ENCODE measurements at regions not wholly inside any gene's neighbourhood (a gene's known extent, or its start where the extent isn't known, plus 50 kb on each side); places are given as distances from the start of the nearest gene placed in this dataset.

DNA sequence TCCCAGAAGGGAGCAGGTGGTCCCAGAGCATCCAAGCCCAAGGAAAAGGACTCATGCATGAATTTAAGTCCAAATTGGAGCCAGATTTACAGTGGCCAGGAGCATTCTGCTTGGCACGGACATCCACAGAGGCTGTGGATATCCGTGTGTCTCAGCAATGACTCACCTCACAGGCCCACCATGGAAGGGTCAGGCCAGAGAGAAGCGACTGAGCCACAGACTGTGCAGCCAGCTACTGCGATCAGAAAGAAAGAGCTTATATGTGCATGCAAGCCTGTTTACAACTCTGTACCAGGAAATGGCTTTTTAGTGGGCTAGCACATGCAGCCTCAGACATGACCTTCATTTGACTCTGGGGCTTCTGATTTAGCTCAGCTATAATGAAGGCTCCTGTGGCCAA lies 231.0 kb downstream of the C16orf95 start:
- DNase-seq (ENCODE audit: low spot score) (no peak), ATAC-seq (no peak)
- intact Hi-C loops (cut with DNase I): no loop called here

GRCh38 chr16:87086575-87086974 lies 230.6 kb downstream of the C16orf95 start:
- intact Hi-C loops (cut with DNase I): no loop called here
- DNase-seq (ENCODE audit: low spot score) (no peak), ATAC-seq (no peak)

GRCh38 chr16:87092958-87093357 lies 224.2 kb downstream of the C16orf95 start:
- DNase-seq (ENCODE audit: low spot score) (no peak), ATAC-seq (no peak)
- intact Hi-C loops (cut with DNase I): no loop called here

DNA sequence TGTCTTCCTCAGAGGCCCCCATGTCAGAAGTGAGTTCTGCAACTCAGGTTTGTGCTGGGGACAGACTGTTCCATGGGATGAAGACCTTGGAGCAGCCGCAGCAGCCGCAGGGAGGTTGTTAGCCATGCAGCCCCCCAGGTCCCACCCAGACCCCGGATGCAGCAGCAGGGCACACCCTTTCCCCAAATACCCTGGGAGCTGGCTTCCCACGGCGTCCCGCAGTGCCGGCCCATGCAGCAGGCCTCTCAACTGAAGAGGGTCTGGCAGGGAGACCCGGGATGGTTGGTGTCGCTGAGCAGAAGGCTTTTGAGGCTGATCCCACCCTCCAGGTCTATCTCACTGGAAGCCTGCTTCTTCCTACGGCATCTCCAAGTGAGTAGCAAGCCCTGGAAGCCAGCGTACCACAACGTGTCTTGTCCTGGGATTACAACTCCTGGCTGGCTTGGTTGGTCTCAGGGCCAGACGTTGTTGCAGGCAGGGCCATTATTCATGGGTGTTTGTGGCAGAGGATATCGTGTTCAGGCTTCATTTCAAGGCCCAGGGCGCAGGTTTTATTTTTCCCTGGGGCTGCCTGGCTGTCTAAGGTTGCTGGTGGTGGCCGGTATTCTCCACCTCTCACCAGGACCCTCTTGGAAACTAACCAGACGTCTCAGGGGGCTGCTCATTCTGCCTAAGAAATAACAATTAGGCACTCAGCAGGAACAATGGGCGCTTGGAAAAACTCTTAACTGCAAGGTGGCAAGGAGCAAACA lies 223.2 kb downstream of the C16orf95 start:
- no peak for ATAC-seq
- intact Hi-C loops (cut with DNase I): no loop called here
- DNase-seq (ENCODE audit: low spot score): no peak

DNA sequence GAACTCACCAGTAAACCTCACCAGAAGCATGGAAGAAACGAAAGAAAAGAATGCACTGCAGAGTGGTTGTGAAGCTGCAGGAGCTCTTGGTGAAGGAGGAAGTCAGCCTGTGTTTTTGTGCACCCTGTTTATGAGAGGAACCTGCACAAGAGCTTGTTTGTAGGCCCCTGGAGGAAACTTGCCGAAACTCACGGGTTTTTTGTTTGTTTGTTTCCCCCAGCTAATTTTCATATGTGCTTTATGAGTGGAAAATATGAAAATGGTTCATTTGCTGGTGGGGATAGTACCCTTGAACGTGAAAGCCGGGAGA lies 222.7 kb downstream of the C16orf95 start:
- no peak for ATAC-seq
- no peak for DNase-seq (ENCODE audit: low spot score)

DNA sequence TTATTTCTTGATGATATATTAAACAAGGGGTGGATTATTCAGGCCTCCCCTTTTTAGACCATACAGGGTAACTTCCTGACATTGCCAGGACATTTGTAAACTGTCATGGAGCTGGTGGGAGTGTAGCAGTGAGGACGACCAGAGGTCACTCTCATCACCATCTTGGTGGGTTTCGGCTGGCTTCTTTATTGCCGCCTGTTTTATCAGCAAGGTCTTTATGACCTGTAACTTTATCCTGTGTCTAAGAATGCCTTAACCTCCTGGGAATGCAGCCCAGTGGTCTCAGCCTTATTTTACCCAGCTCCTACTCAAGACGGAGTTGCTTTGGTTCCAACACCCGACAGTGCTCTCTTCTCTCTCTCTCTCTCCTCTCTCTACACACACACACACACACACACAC lies 221.9 kb downstream of the C16orf95 start:
- intact Hi-C loops (cut with DNase I): no loop called here
- DNase-seq (ENCODE audit: low spot score) (no peak), ATAC-seq (no peak)

More for the DNA sequence above, 222.7 kb downstream of the C16orf95 start:
- intact Hi-C loops (cut with DNase I): no loop called here

DNA sequence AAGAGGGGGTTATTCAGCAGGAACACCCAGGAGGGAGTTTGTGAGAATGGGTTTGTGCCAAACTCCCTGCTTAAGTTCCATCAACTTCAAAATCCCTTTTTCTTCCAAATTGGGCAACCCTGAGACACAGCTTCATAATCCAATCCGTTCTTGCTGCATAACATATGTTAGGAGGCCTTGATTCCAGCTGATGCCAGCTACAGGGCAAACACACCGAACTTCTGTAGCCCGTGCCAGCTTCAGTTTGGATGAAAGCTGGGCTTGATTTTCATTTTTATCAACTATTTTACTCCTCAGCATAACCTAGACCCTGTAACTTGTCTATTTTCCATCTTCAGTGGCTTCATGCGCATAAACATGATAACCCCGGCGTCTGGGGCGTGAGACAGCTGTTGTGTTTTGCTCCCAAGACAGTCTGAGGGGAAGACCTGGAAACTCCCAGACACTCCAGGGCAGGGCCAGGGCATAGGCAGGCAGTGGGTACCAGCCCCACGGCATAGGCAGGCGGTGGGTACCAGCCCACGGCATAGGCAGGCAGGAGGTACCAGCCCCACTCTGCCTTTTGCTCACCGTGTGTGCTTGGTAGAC lies 220.4 kb downstream of the C16orf95 start:
- intact Hi-C loops (cut with DNase I): no loop called here

DNA sequence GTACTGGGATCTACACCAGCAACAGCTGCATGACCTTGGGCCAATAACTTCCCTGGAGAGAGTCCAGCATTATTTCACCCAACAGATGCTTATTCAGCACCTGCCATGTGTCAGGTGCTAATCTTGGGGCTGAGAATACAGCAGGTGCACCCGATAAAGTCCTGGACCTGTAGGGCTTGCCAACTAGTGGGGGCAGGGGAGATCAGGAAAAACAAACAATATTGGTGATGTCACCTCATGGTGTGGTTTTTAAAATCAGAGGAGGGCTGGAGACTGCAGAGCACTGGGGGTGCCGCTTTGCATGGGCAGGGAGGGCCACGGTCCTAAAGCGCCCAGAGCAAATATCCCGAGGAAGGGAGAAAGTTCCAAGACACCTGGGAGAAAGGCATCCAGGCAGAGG lies 218.8 kb downstream of the C16orf95 start:
- DNase-seq (ENCODE audit: low spot score) (no peak), ATAC-seq (no peak)
- intact Hi-C loops (cut with DNase I): no loop called here

More for the DNA sequence above, 220.4 kb downstream of the C16orf95 start:
- ATAC-seq (no peak), DNase-seq (ENCODE audit: low spot score) (no peak)

DNA sequence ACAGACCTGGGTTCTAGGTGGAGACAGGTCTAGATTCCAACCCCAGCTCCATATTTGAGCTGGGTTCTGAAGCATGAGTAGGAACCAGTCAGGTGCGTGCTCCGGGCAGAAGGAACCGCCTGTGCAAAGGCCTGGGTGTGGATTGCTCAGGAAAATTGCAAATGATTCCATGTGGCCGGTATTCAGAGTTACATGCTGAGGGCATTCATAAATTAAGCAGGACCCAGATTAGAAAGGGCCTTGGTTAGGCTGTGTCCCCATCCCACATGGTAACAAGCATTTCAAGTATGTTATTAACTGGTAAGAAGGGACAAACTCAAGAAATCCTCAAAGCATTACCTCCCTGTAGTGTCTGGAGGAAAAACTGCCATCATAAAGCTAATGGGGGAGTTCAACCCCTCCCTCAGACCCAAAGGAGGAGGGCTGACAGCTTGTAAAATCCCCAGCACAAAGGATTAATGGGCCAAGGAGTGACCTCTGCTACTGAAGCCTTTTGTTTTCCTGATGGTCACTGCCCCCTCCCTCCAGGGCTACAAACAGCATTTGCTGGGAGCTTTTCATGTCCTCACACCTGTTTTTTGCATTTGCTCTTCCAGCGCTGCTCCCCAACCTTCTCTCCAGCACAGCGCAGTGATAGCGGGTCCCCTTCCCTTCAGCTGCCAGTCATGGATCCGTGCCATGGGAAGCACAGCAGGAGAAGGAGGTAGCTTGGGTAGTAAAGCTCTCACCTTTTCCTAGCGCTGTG lies 218.0 kb downstream of the C16orf95 start:
- DNase-seq (ENCODE audit: low spot score) (no peak), ATAC-seq (no peak)
- intact Hi-C loops (cut with DNase I): no loop called here

DNA sequence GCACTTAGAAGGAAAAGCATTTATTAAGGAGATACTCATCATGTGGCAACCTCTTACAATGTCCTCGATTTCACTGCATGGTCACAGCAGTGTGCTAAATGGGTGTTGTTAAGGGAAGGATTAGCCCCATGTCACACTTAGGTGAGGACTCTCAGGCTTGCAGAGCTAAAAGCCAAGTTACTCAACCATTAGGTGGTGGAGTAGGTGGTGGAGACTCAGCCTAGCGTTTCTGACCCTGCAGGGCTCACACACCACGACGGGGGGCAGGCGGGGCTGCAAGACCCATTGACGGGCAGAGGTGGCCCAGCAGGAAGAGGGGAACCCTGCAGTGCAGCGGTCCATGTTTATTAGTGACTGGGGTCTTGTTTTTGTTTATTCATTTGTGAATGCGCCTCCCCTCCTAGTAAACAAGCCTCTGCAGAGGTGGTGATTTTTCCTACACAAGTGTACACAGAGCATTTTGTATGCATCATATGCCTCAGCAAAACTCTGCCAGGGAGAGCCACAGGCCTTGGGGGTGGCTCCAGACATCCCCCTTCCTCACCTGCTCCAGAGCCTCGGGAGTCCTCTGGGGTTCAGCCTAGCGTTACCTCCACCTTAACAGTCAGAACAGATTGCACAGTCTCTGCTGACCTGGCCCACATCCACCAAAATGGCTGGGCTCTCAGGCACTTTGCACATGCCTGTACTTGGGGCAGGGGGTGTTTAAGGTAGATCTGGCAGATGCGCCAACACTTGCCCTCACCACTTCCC lies 216.7 kb downstream of the C16orf95 start:
- no peak for ATAC-seq
- DNase-seq (ENCODE audit: low spot score): no peak
- intact Hi-C loops (cut with DNase I): no loop called here

DNA sequence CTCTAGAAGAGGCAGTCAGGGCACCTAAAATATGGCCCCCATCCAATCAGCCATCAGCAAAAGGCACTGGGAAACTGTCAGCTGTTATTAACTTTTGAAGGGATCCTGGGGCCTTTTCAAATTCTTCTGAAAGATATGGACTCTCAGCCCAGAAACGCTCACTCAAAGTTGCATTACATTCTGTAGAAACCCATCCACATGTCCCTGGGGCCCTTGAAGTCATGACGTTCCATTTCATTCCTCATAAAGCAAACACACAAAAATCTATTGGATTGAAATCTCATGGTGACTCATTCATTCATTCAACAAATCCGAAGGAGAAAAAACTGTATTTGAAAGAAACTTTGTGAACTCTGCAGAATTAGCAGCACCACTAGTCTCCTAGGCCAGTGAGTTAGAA lies 215.3 kb downstream of the C16orf95 start:
- intact Hi-C loops (cut with DNase I): no loop called here
- DNase-seq (ENCODE audit: low spot score) (no peak), ATAC-seq (no peak)

- intact Hi-C loops (cut with DNase I): no loop called here
- DNase-seq (ENCODE audit: low spot score): no peak
- ATAC-seq: no peak
These were observed 210.0 kb downstream of the C16orf95 start for GRCh38 chr16:87107201-87107600.

DNA sequence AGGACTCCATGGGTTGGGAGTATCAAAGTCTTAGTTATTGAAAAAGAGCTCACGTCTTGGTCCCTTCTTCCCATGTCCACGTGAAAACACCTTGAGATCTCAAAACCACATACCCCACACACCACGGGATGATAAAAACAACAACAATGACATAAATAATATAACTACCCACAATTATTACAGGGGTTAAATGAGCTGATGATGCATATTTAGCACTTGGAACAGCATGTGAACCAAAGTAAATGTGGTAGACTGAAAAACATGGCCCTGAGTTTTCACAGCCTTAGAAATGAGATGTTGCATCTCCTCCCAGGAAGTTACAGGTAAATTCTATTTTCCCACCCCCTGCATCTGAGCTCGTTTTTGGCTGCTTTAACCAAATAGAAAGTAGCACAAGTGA lies 208.9 kb downstream of the C16orf95 start:
- ATAC-seq (no peak), DNase-seq (ENCODE audit: low spot score) (no peak)
- intact Hi-C loops (cut with DNase I): no loop called here

GRCh38 chr16:87108941-87109340 lies 208.3 kb downstream of the C16orf95 start:
- intact Hi-C loops (cut with DNase I): no loop called here
- DNase-seq (ENCODE audit: low spot score) (no peak), ATAC-seq (no peak)

DNA sequence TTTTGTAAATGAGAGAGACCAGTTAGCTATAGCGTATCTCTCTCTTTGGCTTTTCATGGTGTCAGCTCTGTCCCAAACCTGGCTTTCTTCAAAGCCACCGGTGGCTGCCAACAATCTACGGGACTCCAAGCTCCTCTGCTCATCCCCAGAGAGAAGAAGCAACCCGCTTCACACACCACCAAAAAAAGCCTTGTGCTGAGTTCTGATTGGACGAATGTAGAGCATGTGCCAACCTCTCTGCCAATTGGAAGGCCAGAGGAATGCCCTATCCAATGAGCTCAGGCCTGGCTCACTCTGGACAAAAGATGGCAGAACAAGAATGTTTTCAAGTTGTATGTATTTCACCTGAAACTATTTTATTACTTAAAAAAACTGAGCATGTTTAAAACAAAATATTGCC lies 202.4 kb downstream of the C16orf95 start:
- ATAC-seq: no peak
- intact Hi-C loops (cut with DNase I): no loop called here

DNA sequence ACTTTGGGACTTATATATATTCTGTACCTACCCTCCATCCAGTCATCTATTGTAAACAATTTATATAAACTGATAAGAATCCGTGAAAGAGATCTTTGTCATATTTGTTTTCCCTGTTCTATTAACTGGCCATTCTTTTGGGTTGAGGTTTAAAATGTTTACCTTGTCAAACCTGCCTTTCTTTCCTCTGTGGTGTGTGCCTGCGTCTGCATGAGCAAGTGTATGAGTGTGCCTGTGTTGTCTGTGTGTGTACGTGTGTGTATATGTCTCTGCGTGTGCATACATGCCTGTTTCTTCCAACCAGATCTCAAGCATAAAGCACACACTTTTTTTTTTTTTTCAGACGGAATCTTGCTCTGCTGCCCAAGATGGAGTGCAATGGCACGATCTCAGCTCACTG lies 201.5 kb downstream of the C16orf95 start:
- DNase-seq (ENCODE audit: low spot score) (no peak), ATAC-seq (no peak)
- intact Hi-C loops (cut with DNase I): no loop called here

More for the DNA sequence above, 202.4 kb downstream of the C16orf95 start:
- no peak for DNase-seq (ENCODE audit: low spot score)

GRCh38 chr16:87117936-87118335 lies 199.3 kb downstream of the C16orf95 start:
- intact Hi-C loops (cut with DNase I): no loop called here
- DNase-seq (ENCODE audit: low spot score) (no peak), ATAC-seq (no peak)

DNA sequence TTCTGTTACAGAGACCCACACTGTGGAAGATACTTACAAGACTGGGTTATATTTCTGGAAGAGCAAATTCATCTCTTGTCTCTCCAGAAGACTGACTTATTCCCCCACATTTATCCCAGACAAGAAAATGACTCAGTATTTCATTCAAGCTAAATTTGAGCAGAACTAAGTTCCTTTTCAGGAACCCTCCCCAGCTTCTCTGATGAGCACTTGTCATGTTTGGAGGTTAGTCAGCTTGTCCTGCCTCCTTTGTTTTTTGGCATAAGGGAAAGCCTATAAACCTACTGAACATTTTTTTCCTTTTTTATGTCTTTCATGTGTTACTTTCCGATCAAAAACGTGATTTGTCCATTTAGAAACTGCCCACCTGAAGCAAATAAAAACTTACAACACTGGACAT lies 198.0 kb downstream of the C16orf95 start:
- intact Hi-C loops (cut with DNase I): no loop called here
- ATAC-seq (no peak), DNase-seq (ENCODE audit: low spot score) (no peak)

DNA sequence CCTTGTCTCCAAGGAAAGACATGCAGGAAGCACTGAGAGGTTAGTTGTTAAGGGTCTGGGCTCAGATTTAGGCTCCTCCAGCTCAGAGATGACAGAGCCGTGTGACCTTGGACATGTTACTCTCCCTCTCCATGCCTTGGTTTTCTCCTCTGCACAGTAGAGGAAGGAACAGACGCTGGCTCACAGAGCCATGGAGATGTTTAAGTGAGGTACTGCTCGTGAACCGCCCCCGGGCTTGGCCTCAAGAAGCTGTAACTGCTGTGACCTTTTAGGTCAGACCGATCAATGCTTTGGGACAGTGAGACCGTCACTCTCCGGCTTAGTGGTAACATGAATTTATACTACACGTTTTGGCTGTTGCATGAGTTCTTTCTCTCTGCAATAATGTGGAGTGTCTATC lies 197.4 kb downstream of the C16orf95 start:
- DNase-seq (ENCODE audit: low spot score) (no peak), ATAC-seq (no peak)
- intact Hi-C loops (cut with DNase I): no loop called here

DNA sequence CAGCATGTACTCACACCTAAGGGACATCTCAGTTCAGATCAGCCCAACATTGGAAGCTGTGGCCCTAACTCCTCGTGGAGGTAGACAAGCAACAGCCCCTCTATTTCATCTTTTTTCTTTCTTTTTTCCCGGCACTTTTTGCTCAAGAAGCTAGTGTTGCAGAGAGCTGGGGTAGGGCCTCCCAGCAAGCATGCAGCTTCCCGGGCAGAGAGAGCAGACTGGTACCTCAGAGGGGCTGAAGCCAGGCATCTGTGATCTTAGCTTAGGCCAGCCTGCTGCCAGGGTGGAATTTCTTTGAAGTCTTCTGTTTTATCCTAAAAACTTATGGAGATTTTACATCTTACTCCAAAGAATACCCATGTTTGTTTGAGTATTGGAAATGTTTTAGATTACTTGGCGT lies 195.4 kb downstream of the C16orf95 start:
- no peak for ATAC-seq
- intact Hi-C loops (cut with DNase I): no loop called here
- DNase-seq (ENCODE audit: low spot score): no peak

Data from sciatic nerve (tissue), 2 donors.